Stomach (tissue), 8 donors: ENCODE measurements at regions not wholly inside any gene's neighbourhood (a gene's known extent, or its start where the extent isn't known, plus 50 kb on each side); places are given as distances from the start of the nearest gene placed in this dataset.
"Not testable (repeated sequence)": the region's sequence is repeated elsewhere in the genome, so short reads cannot be mapped to it uniquely, and the experiment has no call there.

Source experiments
- DNase-seq, 2 donors: peaks; one replicate each; pipeline versions ENCODE4 v3.0.0 to v3.0.0-alpha.2; 2013 to 2019
- H3K27ac ChIP-seq, 5 donors: fragments of 200-600 bp in 4 of 5; sonication (generic) in 4 of 5; one replicate each; pipeline ENCODE4 v1.5.1; 2013 to 2019; ENCODE audit warnings: mild to moderate bottlenecking in 1 of 5, moderate library complexity in 1 of 5
- H3K27me3 ChIP-seq, 3 donors: fragments of 200-600 bp; sonication (generic); one replicate each; pipeline ENCODE4 v1.5.1; 2017 to 2019; ENCODE audit warnings: mixed run types in 1 of 3
- H3K36me3 ChIP-seq, 4 donors: fragments of 200-600 bp; sonication (generic); 1 replicate in 3 of 4; 2 replicates in 1 of 4; pipeline ENCODE4 v1.5.1; 2016 to 2019
- H3K4me1 ChIP-seq, 4 donors: fragments of 200-600 bp; sonication (generic); one replicate each; pipeline ENCODE4 v1.5.1; 2016 to 2019
- H3K4me3 ChIP-seq, 4 donors: fragments of 200-600 bp; sonication (generic) in 3 of 4; one replicate each; pipeline ENCODE4 v1.5.1; 2016 to 2019; ENCODE audit warnings: mild to moderate bottlenecking in 1 of 4
- H3K9me3 ChIP-seq, 4 donors: fragments of 200-600 bp; sonication (generic); one replicate each; pipeline ENCODE4 v1.5.1; 2016 to 2019
- CTCF ChIP-seq, 7 experiments: fragments of 450-650 bp in 4 of 7; fragments of 200-600 bp in 3 of 7; sonication (generic) in 3 of 7; IDR thresholded peaks; one replicate each; pipeline ENCODE4 v1.5.1; 2016 to 2019; ENCODE audit warnings: antibody characterized with exemption in 7 of 7, control low read depth in 2 of 7, mild to moderate bottlenecking in 1 of 7
- EP300 ChIP-seq: sonication (generic); formaldehyde crosslinking; IDR thresholded peaks from one replicate; pipeline ENCODE4 v1.6.1; 2017; ENCODE audit warnings: antibody characterized with exemption
- POLR2A ChIP-seq, 4 donors: fragments of 450-650 bp; IDR thresholded peaks; one replicate each; pipeline ENCODE4 v1.6.1; 2016; ENCODE audit warnings: antibody characterized with exemption in 4 of 4, control low read depth in 2 of 4, mild to moderate bottlenecking in 1 of 4, moderate library complexity in 1 of 4
- POLR2AphosphoS5 ChIP-seq, 3 donors: sonication (generic); formaldehyde crosslinking; IDR thresholded peaks; one replicate each; pipeline ENCODE4 v1.6.1; 2016; ENCODE audit warnings: antibody characterized with exemption in 3 of 3
- WGBS, 5 donors: extraction: QIAGEN DNeasy Blood & Tissue Kit in 3 of 5; methylation state at CpG; one replicate each; pipeline versions ENCODE4 v1.1.5 to v1.1.7; 2013 to 2018; 5-methylcytosine and 5-hydroxymethylcytosine counted together
- intact Hi-C: fragments of 100-400 bp; cut with DNase I; formaldehyde crosslinking; loops from one replicate; pipeline ENCODE4 v1.15.1; 2023; ENCODE audit warnings: low total_unique reads
- donor health status: healthy with polysubstance abuse.
- donor health status: Bipolar disorder and iron deficiency.
- donor health status: healthy.

GRCh38 chr4:110400086-110400485, 75.9 kb upstream of the ENPEP start:
- Histone ChIP-seq H3K4me3 (no peak overlapping the region), H3K4me1 (no peaks in the 10 kb centered on the region), H3K9me3 (no peaks in the 10 kb centered on the region), H3K27ac (no peak overlapping the region), H3K36me3 (no peaks in the 10 kb centered on the region), H3K27me3 (no peaks in the 10 kb centered on the region)
- DNase-seq, result no peak
- intact Hi-C loops, result no loop called here
- TF ChIP-seq CTCF (IDR thresholded peaks at IDR 0.05), result no peak
- TF ChIP-seq POLR2A (IDR thresholded peaks at IDR 0.05), result no peak
- no peak for TF ChIP-seq POLR2AphosphoS5 (IDR thresholded peaks at IDR 0.05)
- TF ChIP-seq EP300, result no peak
- 58 to 71% (median 59%) methylated on average over 7 of the region's 7 CpGs for WGBS, 5 donors

- H3K4me1 ChIP-seq, H3K36me3 ChIP-seq, DNase-seq, intact Hi-C loops, H3K27ac ChIP-seq, H3K27me3 ChIP-seq, H3K4me3 ChIP-seq, H3K9me3 ChIP-seq: not testable (repeated sequence)
- WGBS, 5 donors, result 82 to 91% (median 83%) methylated on average over 10 of the region's 10 CpGs
Measured at GRCh38 chr4:110399046-110399445, 76.9 kb upstream of the ENPEP start.

GRCh38 chr4:110396963-110397362, 79.0 kb upstream of the ENPEP start:
- no peaks in the 10 kb centered on the region for H3K36me3 ChIP-seq
- no peak overlapping the region for H3K27ac ChIP-seq
- no peaks in the 10 kb centered on the region for H3K4me1 ChIP-seq
- H3K9me3 ChIP-seq, result no peaks in the 10 kb centered on the region
- intact Hi-C loops, result no loop called here
- H3K27me3 ChIP-seq, result peaks cover 0 to 4% (median 0%) of the 10 kb centered on the region in 3 donors
- DNase-seq, result no peak
- H3K4me3 ChIP-seq, result no peak overlapping the region
- 82 to 88% (median 87%) methylated on average over 2 of the region's 2 CpGs for WGBS, 5 donors
- TF ChIP-seq POLR2A (IDR thresholded peaks at IDR 0.05) (no peak), POLR2AphosphoS5 (IDR thresholded peaks at IDR 0.05) (no peak), EP300 (no peak), CTCF (IDR thresholded peaks at IDR 0.05) (no peak)

- no peak for DNase-seq
- 69 to 93% (median 82%) methylated on average over 1 of the region's 1 CpG for WGBS, 5 donors
- Histone ChIP-seq H3K4me1 (no peaks in the 10 kb centered on the region), H3K9me3 (no peaks in the 10 kb centered on the region), H3K4me3 (no peak overlapping the region), H3K36me3 (no peaks in the 10 kb centered on the region), H3K27me3 (peaks cover 0 to 4% (median 0%) of the 10 kb centered on the region in 3 donors), H3K27ac (no peak overlapping the region)
- TF ChIP-seq EP300 (no peak), CTCF (IDR thresholded peaks at IDR 0.05) (no peak), POLR2AphosphoS5 (IDR thresholded peaks at IDR 0.05) (no peak), POLR2A (IDR thresholded peaks at IDR 0.05) (no peak)
- intact Hi-C loops, result no loop called here
Measured at GRCh38 chr4:110395421-110395820, 80.5 kb upstream of the ENPEP start.

- Histone ChIP-seq H3K4me1 (no peaks in the 10 kb centered on the region), H3K36me3 (no peaks in the 10 kb centered on the region), H3K4me3 (no peak overlapping the region), H3K27ac (no peak overlapping the region), H3K27me3 (peaks cover 0 to 4% (median 0%) of the 10 kb centered on the region in 3 donors), H3K9me3 (no peaks in the 10 kb centered on the region)
- intact Hi-C loops, result no loop called here
- DNase-seq, result no peak
- TF ChIP-seq EP300 (no peak), CTCF (IDR thresholded peaks at IDR 0.05) (no peak), POLR2A (IDR thresholded peaks at IDR 0.05) (no peak), POLR2AphosphoS5 (IDR thresholded peaks at IDR 0.05) (no peak)
Measured at GRCh38 chr4:110394871-110395270, 81.1 kb upstream of the ENPEP start.
